H1 (cell line): ENCODE measurements at regions not wholly inside any gene's neighbourhood (a gene's known extent, or its start where the extent isn't known, plus 50 kb on each side); places are given as distances from the start of the nearest gene placed in this dataset.

Experiments used
- SRF ChIP-seq: IDR thresholded peaks from 2 replicates; pipeline ENCODE4 v1.6.1; 2011; ENCODE audit warnings: mild to moderate bottlenecking, low read depth, low read length, moderate library complexity

DNA sequence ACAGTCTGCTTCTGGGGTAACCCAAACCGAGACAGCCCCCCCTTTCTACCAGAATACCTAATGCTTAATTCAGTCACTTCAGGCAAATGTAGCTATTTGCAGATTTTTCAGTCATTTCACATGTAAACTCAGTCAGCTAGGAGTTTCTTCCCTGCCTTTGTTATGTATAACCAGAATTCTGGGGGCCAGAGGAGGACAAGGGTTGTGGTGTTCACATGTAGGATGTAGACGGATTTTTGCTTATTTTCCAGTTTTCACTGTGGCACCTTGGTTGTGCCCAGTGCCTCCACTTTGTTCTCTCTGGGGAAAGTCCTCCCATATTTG, 51.1 kb downstream of the PROKR2 start (continued):
- TF ChIP-seq SRF, result no peak
